BLaER1 treated with 17β-estradiol and CSF1 and Interleukin-3, amounts not matched to agents 10 nM and 100 nM (cell line): ENCODE measurements at regions not wholly inside any gene's neighbourhood (a gene's known extent, or its start where the extent isn't known, plus 50 kb on each side); places are given as distances from the start of the nearest gene placed in this dataset.

Experiments used
- H3K27ac ChIP-seq, 11 experiments: shearing (Covaris generic); formaldehyde crosslinking; 2 replicates each; pipeline ENCODE4 v1.8.1; 2022
- H3K27me3 ChIP-seq, 11 experiments: shearing (Covaris generic); formaldehyde crosslinking; 2 replicates each; pipeline ENCODE4 v1.8.1; 2022
- H3K36me3 ChIP-seq, 11 experiments: shearing (Covaris generic); formaldehyde crosslinking; 2 replicates each; pipeline ENCODE4 v1.8.1; 2022
- H3K4me1 ChIP-seq, 10 experiments: shearing (Covaris generic); formaldehyde crosslinking; 2 replicates each; pipeline ENCODE4 v1.8.1; 2022
- H3K4me2 ChIP-seq, 11 experiments: shearing (Covaris generic); formaldehyde crosslinking; 2 replicates each; pipeline ENCODE4 v1.8.1; 2022
- H3K4me3 ChIP-seq, 10 experiments: shearing (Covaris generic); formaldehyde crosslinking; 2 replicates each; pipeline ENCODE4 v1.8.1; 2022
- H3K9ac ChIP-seq, 11 experiments: shearing (Covaris generic); formaldehyde crosslinking; 2 replicates each; pipeline ENCODE4 v1.8.1; 2022
- H3K9me3 ChIP-seq, 11 experiments: shearing (Covaris generic); formaldehyde crosslinking; replicated peaks in 1 of 11; 2 replicates each; pipeline ENCODE4 v1.8.1; 2022
- H4K20me1 ChIP-seq, 11 experiments: shearing (Covaris generic); formaldehyde crosslinking; 2 replicates each; pipeline ENCODE4 v1.8.1; 2022
- Cebpa-rat ChIP-seq, 11 experiments: shearing (Covaris generic); IDR thresholded peaks; 2 replicates each; pipeline ENCODE4 v1.8.1; 2022

DNA sequence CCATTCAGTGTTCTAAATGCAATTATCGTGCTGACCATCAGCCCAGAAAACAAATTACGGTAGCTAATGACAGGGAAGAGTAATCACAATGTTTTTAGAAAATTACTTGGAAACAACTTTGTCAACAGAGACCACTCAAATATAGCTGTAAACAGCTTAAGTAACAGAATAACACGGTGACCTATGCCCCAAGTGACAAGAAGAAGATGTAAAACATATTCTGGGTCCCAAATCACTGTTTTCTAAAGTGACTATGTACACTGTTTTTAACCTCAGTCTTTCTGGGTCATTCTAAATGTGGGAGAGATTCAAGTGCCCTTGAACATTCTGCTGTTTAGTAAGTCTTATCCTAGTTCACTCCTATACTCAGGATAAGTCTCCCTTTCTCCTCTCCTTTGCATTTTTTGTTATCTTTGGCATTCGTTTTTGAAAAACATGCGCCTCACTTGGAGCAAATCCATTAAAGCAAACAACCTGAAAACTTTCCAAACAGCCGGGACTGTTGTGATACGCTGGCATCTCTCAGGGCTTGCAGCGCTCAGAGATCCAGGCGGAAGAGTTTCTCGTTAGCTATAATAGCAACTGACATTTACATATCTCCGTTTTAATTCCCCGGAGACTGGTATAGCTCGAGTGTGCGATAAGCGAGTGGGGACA, 114.5 kb upstream of the SOX4 start:
- Histone ChIP-seq H3K27me3 (no peaks in the 10 kb centered on the region), H3K9ac (no peak overlapping the region), H3K9me3 (no peaks in the 10 kb centered on the region), H3K4me3 (no peak overlapping the region), H3K27ac (no peak overlapping the region), H3K4me2 (no peak overlapping the region), H3K36me3 (no peaks in the 10 kb centered on the region), H3K4me1 (no peaks in the 10 kb centered on the region), H4K20me1 (no peaks in the 10 kb centered on the region)
- no peak for TF ChIP-seq Cebpa-rat (IDR thresholded peaks at IDR 0.05)

DNA sequence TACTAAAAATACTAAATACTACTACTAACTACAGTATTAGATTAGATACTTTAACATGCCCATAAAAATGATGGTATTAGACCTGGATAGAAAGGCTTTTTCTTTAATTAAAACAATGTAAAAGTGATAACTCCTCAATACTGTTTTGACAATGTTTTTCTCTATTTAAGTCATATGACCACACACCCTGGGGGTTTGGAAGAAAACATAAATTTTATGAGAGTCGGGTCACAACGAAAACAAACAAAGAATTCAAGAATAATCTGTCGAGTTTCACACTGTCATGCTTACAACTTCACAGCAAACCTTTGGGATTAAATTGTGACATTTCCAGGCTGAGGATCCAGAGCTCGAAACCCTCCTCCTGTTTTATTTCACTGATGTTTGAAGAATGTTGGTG, 107.4 kb upstream of the SOX4 start:
- Histone ChIP-seq H3K4me2 (no peak overlapping the region), H3K9ac (no peak overlapping the region), H3K4me1 (no peaks in the 10 kb centered on the region), H4K20me1 (no peaks in the 10 kb centered on the region), H3K4me3 (no peak overlapping the region), H3K27ac (no peak overlapping the region), H3K27me3 (no peaks in the 10 kb centered on the region), H3K9me3 (no peaks in the 10 kb centered on the region), H3K36me3 (no peaks in the 10 kb centered on the region)
- TF ChIP-seq Cebpa-rat (IDR thresholded peaks at IDR 0.05), result no peak

DNA sequence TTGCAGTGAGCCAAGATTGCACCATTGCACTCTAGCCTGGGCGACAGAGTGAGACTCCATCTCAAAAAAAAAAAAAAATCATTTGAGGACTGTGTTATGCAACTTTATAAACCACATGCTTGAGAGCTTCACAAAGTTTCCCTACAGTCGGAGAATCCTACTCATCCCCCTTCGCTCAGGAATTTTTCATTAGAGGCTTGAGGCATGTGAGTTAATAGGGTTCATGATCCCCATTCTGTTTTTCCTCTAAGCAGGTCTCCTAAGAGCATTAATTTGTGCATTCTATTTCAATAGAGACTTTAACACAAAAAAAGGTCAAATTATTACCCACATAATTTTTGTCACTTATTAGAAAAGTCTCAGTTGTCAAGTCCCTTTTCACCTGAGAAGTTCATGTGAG, 103.7 kb upstream of the SOX4 start:
- H3K27me3 ChIP-seq, result no peaks in the 10 kb centered on the region
- H3K27ac ChIP-seq, result no peak overlapping the region
- H3K4me3 ChIP-seq, result no peak overlapping the region
- H3K4me1 ChIP-seq, result no peaks in the 10 kb centered on the region
- no peaks in the 10 kb centered on the region for H3K36me3 ChIP-seq
- H4K20me1 ChIP-seq, result no peaks in the 10 kb centered on the region
- H3K9me3 ChIP-seq, result peaks cover 0 to 14% (median 10%) of the 10 kb centered on the region in 11 experiments; a peak in 9 of 22 replicates
- TF ChIP-seq Cebpa-rat (IDR thresholded peaks at IDR 0.05), result no peak
- H3K9ac ChIP-seq, result no peak overlapping the region
- no peak overlapping the region for H3K4me2 ChIP-seq

DNA sequence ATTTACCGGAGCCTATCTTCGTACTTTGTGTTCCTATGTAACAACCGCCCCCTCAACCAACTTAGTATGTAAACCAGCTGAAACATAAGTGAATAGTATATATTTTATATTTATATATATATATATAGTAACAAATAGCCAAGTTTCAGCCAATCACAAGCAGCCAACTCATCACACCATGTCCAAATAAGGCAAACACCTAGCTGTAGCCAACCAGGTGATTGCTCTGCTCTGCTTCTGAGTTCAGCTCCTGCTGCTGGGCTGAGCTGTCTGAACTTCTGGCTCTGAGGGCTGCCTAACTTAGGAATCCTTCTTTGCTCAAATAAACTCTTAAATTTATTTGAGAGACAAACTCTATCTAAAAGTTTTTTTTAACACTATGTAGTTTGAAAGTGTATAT, 101.6 kb upstream of the SOX4 start:
- H3K4me3 ChIP-seq, result no peak overlapping the region
- H3K36me3 ChIP-seq, result no peaks in the 10 kb centered on the region
- H3K27ac ChIP-seq, result no peak overlapping the region
- no peak overlapping the region for H3K4me2 ChIP-seq
- H3K27me3 ChIP-seq, result no peaks in the 10 kb centered on the region
- no peaks in the 10 kb centered on the region for H4K20me1 ChIP-seq
- H3K4me1 ChIP-seq, result no peaks in the 10 kb centered on the region
- no peak overlapping the region for H3K9ac ChIP-seq
- peaks cover 0 to 14% (median 10%) of the 10 kb centered on the region in 11 experiments; a peak in 9 of 22 replicates for H3K9me3 ChIP-seq
- no peak for TF ChIP-seq Cebpa-rat (IDR thresholded peaks at IDR 0.05)

DNA sequence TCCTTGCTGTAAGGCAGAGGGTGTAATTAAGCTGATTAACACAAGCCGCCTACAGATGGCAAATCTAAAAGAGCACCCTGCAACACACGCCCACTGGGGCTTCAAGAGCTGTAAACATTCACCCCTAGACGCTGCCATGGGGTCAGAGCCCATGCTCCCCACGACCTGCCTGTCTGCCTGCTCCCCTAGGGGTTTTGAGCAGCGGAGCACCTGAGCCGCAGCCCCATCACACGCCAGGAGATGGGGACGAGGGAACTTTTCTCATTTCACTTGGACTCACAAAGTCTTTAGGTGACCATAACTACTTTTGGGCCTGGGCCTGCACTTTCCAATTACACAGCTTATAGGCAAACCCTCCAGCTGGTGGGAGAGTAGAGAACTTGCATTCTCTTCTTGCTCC, 99.0 kb upstream of the SOX4 start:
- no peak for TF ChIP-seq Cebpa-rat (IDR thresholded peaks at IDR 0.05)
- Histone ChIP-seq H3K4me1 (no peaks in the 10 kb centered on the region), H3K27me3 (no peaks in the 10 kb centered on the region), H3K9ac (no peak overlapping the region), H4K20me1 (no peaks in the 10 kb centered on the region), H3K36me3 (no peaks in the 10 kb centered on the region), H3K9me3 (peaks cover 0 to 14% (median 10%) of the 10 kb centered on the region in 11 experiments; a peak in 9 of 22 replicates), H3K4me3 (no peak overlapping the region), H3K27ac (no peak overlapping the region), H3K4me2 (no peak overlapping the region)

DNA sequence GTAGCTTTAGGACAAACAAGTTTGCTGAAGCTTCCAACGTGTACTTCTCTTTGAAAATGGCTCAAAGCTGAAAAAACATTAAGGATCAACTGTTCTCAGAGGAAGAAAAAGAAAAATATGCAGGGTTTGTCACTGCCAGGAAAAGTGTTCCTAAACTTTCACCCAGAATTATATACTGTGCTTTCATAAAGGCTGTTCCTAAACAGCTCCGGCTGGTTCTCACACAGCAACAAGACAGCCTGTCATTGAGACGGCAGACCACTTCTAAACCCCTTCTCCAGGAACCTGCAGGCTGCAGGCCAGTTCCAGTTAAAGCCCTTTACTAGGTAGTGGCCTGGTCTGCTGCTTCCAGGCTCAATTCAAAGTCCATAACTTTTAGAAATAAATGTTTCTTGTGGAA, 97.4 kb upstream of the SOX4 start:
- Histone ChIP-seq H3K9ac (no peak overlapping the region), H3K4me1 (no peaks in the 10 kb centered on the region), H3K36me3 (no peaks in the 10 kb centered on the region), H3K27ac (no peak overlapping the region), H3K27me3 (no peaks in the 10 kb centered on the region), H4K20me1 (no peaks in the 10 kb centered on the region), H3K4me2 (no peak overlapping the region), H3K9me3 (peaks cover 0 to 14% (median 10%) of the 10 kb centered on the region in 11 experiments; a peak in 9 of 22 replicates), H3K4me3 (no peak overlapping the region)
- no peak for TF ChIP-seq Cebpa-rat (IDR thresholded peaks at IDR 0.05)

DNA sequence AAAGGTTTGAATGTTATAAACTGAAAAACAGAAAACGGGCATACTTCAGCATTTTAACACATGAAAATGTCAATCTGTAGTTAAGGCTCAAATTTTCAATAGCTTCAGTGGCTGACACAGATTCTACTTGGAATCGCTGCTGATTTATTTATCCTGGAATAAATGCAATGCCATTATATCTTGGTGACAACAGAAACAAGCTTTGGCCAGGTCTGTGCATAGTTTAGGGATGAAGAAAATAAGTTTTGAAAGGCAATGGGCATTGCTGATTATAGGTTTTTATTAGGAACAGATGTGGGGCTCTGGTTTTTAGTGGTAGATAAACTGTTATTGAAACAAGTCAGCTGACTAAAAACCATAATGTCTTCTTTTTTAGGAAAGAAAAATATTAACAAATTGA, 96.8 kb upstream of the SOX4 start:
- Histone ChIP-seq H3K27ac (no peak overlapping the region), H3K9me3 (peaks cover 0 to 14% (median 10%) of the 10 kb centered on the region in 11 experiments; a peak in 9 of 22 replicates), H3K4me2 (no peak overlapping the region), H4K20me1 (no peaks in the 10 kb centered on the region), H3K27me3 (no peaks in the 10 kb centered on the region), H3K4me3 (no peak overlapping the region), H3K4me1 (no peaks in the 10 kb centered on the region), H3K9ac (no peak overlapping the region), H3K36me3 (no peaks in the 10 kb centered on the region)
- TF ChIP-seq Cebpa-rat (IDR thresholded peaks at IDR 0.05), result no peak

DNA sequence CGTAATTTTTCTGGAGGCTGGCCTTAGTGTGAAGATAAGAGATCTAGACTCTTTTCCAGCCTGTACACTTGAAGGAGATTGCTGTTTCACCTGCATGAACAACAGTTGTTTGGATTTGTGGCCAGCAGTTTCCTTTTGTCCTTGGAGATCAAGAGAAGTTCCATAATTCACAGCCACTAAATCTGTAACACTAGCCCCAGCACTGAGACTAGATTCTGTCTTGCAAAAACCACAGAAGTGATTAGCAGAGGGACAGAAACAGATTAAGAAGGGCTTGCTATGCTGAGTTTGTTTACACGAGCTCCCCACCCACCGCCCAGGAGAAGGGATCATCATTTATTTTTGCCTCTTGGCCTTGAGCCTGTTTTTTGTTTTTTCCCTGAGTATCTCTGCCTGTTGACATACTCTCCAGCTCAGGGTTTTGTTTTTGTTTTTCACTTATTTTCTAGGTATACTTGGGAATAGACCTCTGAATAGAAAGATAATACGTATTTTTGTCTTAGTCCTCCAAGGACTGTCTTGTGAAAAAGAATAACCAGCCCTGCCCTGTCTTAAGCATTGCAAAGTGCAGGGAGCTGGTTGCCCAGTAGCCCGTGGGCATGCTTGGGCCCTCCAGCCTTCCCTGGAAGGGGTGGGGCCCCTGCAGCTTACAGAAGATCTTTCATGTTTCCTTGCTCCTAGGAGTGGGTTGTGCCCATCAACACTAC, 93.1 kb upstream of the SOX4 start:
- Histone ChIP-seq H3K9me3 (no peaks in the 10 kb centered on the region; a peak in 1 of 22 replicates), H3K9ac (no peak overlapping the region), H3K27me3 (no peaks in the 10 kb centered on the region), H3K4me2 (no peak overlapping the region), H3K36me3 (no peaks in the 10 kb centered on the region), H3K4me1 (no peaks in the 10 kb centered on the region), H4K20me1 (no peaks in the 10 kb centered on the region), H3K27ac (no peak overlapping the region), H3K4me3 (no peak overlapping the region)
- TF ChIP-seq Cebpa-rat (IDR thresholded peaks at IDR 0.05), result no peak

DNA sequence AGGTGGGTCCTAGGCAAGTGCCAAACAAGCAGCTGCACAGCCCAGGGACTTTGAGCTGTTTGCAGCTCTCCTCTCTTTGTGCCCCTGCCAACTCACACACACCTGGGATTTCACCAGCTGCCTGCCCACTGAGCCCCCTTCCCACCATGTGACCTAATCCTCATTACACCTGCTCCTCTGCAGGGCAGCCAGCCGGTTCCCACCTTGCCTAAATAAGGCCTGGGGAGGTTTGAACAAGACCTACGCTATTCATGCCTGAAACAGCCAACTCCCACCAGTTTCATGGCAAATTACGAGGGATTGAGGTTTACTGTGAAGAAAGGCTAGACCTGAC, 92.6 kb upstream of the SOX4 start:
- H3K9ac ChIP-seq, result no peak overlapping the region
- TF ChIP-seq Cebpa-rat (IDR thresholded peaks at IDR 0.05), result no peak
- H3K9me3 ChIP-seq, result no peaks in the 10 kb centered on the region; a peak in 1 of 22 replicates
- H3K27me3 ChIP-seq, result no peaks in the 10 kb centered on the region
- no peaks in the 10 kb centered on the region for H3K4me1 ChIP-seq
- H3K4me3 ChIP-seq, result no peak overlapping the region
- H3K4me2 ChIP-seq, result no peak overlapping the region
- no peaks in the 10 kb centered on the region for H3K36me3 ChIP-seq
- no peak overlapping the region for H3K27ac ChIP-seq
- H4K20me1 ChIP-seq, result no peaks in the 10 kb centered on the region

DNA sequence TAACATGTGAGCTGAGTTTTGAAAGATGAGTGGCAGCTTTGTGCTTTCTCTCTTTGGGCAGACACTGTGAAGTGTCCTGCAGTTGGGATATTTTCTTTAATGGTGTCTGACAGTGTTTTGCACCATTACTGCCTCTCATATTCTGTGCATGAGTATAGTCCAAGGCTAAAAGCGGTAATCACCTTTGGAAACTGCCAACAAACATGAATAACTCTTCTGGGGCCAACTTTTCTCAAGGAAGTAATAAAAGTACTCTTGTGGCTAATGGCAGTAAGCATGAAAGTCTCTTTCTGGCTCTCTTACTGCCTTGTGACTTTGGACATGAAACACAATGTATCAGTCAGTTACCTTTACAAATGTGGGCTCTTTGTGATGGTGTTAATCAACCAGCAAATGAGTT, 91.7 kb upstream of the SOX4 start:
- no peak for TF ChIP-seq Cebpa-rat (IDR thresholded peaks at IDR 0.05)
- Histone ChIP-seq H3K27ac (no peak overlapping the region), H3K4me1 (no peaks in the 10 kb centered on the region), H4K20me1 (no peaks in the 10 kb centered on the region), H3K27me3 (no peaks in the 10 kb centered on the region), H3K9ac (no peak overlapping the region), H3K4me3 (no peak overlapping the region), H3K9me3 (no peaks in the 10 kb centered on the region; a peak in 1 of 22 replicates), H3K4me2 (no peak overlapping the region), H3K36me3 (no peaks in the 10 kb centered on the region)
